K562 (cell line): ENCODE measurements at regions not wholly inside any gene's neighbourhood (a gene's known extent, or its start where the extent isn't known, plus 50 kb on each side); places are given as distances from the start of the nearest gene placed in this dataset.
A peak's percentile ranks its signal among the peaks of the same experiment; 100 is the strongest.

Source experiments
- CXXC5 ChIP-seq: fragments of 250-450 bp; sonication (Bioruptor Pico); IDR thresholded peaks from 2 replicates; pipeline ENCODE4 v1.8.0; 2022; ENCODE audit warnings: inconsistent platforms, mild to moderate bottlenecking, moderate library complexity
- GTF2A2 ChIP-seq: IDR thresholded peaks from 2 replicates; pipeline ENCODE4 v1.6.1; 2016; ENCODE audit warnings: mild to moderate bottlenecking, missing genetic modification characterization, missing compliant biosample characterization
- GTF2E2 ChIP-seq: fragments of 200-800 bp; sonication (Bioruptor generic); IDR thresholded peaks from 2 replicates; pipeline ENCODE4 v1.6.1; 2016; ENCODE audit warnings: missing genetic modification characterization, missing compliant biosample characterization
- HDAC2 ChIP-seq: fragments of 450-650 bp; IDR thresholded peaks from 2 replicates; pipeline ENCODE4 v1.6.1; 2016; ENCODE audit warnings: mild to moderate bottlenecking
- MEF2D ChIP-seq: conservative IDR thresholded peaks from 2 replicates; pipeline ENCODE4 v1.6.1; 2016; ENCODE audit warnings: low read depth, missing genetic modification characterization, missing compliant biosample characterization
- MIER1 ChIP-seq: fragments of 450-650 bp; IDR thresholded peaks from 2 replicates; pipeline ENCODE4 v1.6.1; 2016; ENCODE audit warnings: antibody characterized with exemption, mild to moderate bottlenecking, low read depth
- MXD1 ChIP-seq: fragments of 250-450 bp; sonication (Bioruptor Pico); IDR thresholded peaks from 2 replicates; pipeline ENCODE4 v1.8.0; 2021; ENCODE audit warnings: borderline replicate concordance, mild to moderate bottlenecking, moderate library complexity; ENCODE audit not compliant: poor library complexity, severe bottlenecking
- NBN ChIP-seq: fragments of 450-650 bp; IDR thresholded peaks from 2 replicates; pipeline ENCODE4 v1.6.1; 2016; ENCODE audit warnings: low read depth, mild to moderate bottlenecking
- NEUROD1 ChIP-seq: fragments of 150-350 bp; IDR thresholded peaks from 2 replicates; pipeline ENCODE4 v1.6.1; 2014; ENCODE audit warnings: borderline replicate concordance, low read length, low read depth; ENCODE audit not compliant: partially characterized antibody
- NUFIP1 ChIP-seq: fragments of 450-650 bp; IDR thresholded peaks from 2 replicates; pipeline ENCODE4 v1.6.1; 2018; ENCODE audit not compliant: partially characterized antibody
- POLR3G ChIP-seq: IDR thresholded peaks from 2 replicates; pipeline ENCODE4 v1.6.1; 2011; ENCODE audit not compliant: insufficient read length, insufficient replicate concordance; ENCODE audit errors: extremely low read depth
- RAD51 ChIP-seq: fragments of 450-650 bp; IDR thresholded peaks from 2 replicates; pipeline ENCODE4 v1.7.1; 2016; ENCODE audit warnings: low read depth, mild to moderate bottlenecking, borderline replicate concordance
- ZBED1 ChIP-seq: IDR thresholded peaks from 2 replicates; pipeline ENCODE4 v1.6.1; 2014
- ZNF592 ChIP-seq: fragments of 450-650 bp; IDR thresholded peaks from 2 replicates; pipeline ENCODE4 v1.6.1; 2017; ENCODE audit warnings: antibody characterized with exemption, mild to moderate bottlenecking
- ZNF644 ChIP-seq: fragments of 200-800 bp; sonication (Bioruptor generic); IDR thresholded peaks from 2 replicates; pipeline ENCODE4 v1.6.1; 2016; ENCODE audit warnings: low read depth, missing genetic modification characterization, missing compliant biosample characterization
- TF ChIP-seq, protein P1 (sequence below): fragments of 250-450 bp; sonication (Bioruptor Pico); IDR thresholded peaks from 2 replicates; pipeline ENCODE4 v1.8.0; 2021; ENCODE audit warnings: moderate library complexity, mild to moderate bottlenecking, inconsistent platforms
- TF ChIP-seq, protein P2 (sequence below), 2 experiments: fragments of 450-650 bp in 1 of 2; IDR thresholded peaks; 2 replicates each; pipeline ENCODE4 v1.6.1; 2011 to 2017; ENCODE audit warnings: low read depth in 2 of 2, antibody characterized with exemption in 1 of 2, borderline replicate concordance in 1 of 2, low read length in 1 of 2, mild to moderate bottlenecking in 1 of 2, mixed read lengths in 1 of 2; ENCODE audit not compliant: control insufficient read depth in 1 of 2
- TF ChIP-seq, protein P3 (sequence below), 2 experiments: fragments of 200-800 bp in 1 of 2; sonication (Bioruptor generic) in 1 of 2; sonication (generic) in 1 of 2; formaldehyde crosslinking in 1 of 2; IDR thresholded peaks in 1 of 2; conservative IDR thresholded peaks in 1 of 2; 2 replicates each; pipeline versions ENCODE4 v1.5.0 to v1.6.1; 2016 to 2020; ENCODE audit warnings: missing compliant biosample characterization in 1 of 2, missing genetic modification characterization in 1 of 2, missing genetic modification reagents in 1 of 2

- TF ChIP-seq ZNF592, result peak; percentile 79; the same call in 1 of the 2 replicates
- TF ChIP-seq NEUROD1, result no peak
- TF ChIP-seq, protein P1, sequence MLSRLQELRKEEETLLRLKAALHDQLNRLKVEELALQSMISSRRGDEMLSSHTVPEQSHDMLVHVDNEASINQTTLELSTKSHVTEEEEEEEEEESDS (CRISPR knock-in tag), result no peak
- no peak for TF ChIP-seq ZNF644 (tag)
- TF ChIP-seq RAD51, result no peak
- TF ChIP-seq MIER1, result no peak
- TF ChIP-seq ZBED1, result no peak
- no peak for TF ChIP-seq POLR3G
- TF ChIP-seq, protein P2, sequence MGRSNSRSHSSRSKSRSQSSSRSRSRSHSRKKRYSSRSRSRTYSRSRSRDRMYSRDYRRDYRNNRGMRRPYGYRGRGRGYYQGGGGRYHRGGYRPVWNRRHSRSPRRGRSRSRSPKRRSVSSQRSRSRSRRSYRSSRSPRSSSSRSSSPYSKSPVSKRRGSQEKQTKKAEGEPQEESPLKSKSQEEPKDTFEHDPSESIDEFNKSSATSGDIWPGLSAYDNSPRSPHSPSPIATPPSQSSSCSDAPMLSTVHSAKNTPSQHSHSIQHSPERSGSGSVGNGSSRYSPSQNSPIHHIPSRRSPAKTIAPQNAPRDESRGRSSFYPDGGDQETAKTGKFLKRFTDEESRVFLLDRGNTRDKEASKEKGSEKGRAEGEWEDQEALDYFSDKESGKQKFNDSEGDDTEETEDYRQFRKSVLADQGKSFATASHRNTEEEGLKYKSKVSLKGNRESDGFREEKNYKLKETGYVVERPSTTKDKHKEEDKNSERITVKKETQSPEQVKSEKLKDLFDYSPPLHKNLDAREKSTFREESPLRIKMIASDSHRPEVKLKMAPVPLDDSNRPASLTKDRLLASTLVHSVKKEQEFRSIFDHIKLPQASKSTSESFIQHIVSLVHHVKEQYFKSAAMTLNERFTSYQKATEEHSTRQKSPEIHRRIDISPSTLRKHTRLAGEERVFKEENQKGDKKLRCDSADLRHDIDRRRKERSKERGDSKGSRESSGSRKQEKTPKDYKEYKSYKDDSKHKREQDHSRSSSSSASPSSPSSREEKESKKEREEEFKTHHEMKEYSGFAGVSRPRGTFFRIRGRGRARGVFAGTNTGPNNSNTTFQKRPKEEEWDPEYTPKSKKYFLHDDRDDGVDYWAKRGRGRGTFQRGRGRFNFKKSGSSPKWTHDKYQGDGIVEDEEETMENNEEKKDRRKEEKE (IDR thresholded peaks at IDR 0.05; ENCODE audit: borderline replicate concordance in 1 of 2, control insufficient read depth in 1 of 2, low read depth in 2 of 2, low read length in 1 of 2), result no peak
- 0 out of 2 replicates have a peak, but pooled peaks have one; percentile 25 for TF ChIP-seq GTF2A2 (tag)
- no peak for TF ChIP-seq MEF2D (tag)
- TF ChIP-seq NUFIP1, result no peak
- TF ChIP-seq HDAC2, result no peak
- TF ChIP-seq MXD1 (CRISPR knock-in tag), result no peak
- 0 out of 2 replicates have a peak, but pooled peaks have one; percentile 47 for TF ChIP-seq GTF2E2 (tag)
- TF ChIP-seq NBN, result no peak
- TF ChIP-seq CXXC5 (CRISPR knock-in tag), result no peak; the same call in 1 of the 2 replicates
- TF ChIP-seq, protein P3, sequence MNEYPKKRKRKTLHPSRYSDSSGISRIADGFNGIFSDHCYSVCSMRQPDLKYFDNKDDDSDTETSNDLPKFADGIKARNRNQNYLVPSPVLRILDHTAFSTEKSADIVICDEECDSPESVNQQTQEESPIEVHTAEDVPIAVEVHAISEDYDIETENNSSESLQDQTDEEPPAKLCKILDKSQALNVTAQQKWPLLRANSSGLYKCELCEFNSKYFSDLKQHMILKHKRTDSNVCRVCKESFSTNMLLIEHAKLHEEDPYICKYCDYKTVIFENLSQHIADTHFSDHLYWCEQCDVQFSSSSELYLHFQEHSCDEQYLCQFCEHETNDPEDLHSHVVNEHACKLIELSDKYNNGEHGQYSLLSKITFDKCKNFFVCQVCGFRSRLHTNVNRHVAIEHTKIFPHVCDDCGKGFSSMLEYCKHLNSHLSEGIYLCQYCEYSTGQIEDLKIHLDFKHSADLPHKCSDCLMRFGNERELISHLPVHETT (CRISPR knock-in tag; conservative IDR thresholded peaks at IDR 0.05 in 1 of 2, IDR thresholded peaks at IDR 0.05 in 1 of 2), result 0 out of 4 replicates have a peak, but pooled peaks of 1 of the 2 experiments have one; percentile 18
Observed at GRCh38 chr3:138890555-138891187, 55.9 kb upstream of the PIK3CB start (continued).
